22Rv1 (cell line): ENCODE measurements at regions not wholly inside any gene's neighbourhood (a gene's known extent, or its start where the extent isn't known, plus 50 kb on each side); places are given as distances from the start of the nearest gene placed in this dataset.

Experiments
- ZFX ChIP-seq: fragments of 450-650 bp; IDR thresholded peaks from 2 replicates; pipeline ENCODE4 v1.6.1; 2017; ENCODE audit warnings: antibody characterized with exemption, borderline replicate concordance
- TF ChIP-seq, protein P1 (sequence below): fragments of 450-650 bp; IDR thresholded peaks from 2 replicates; pipeline ENCODE4 v1.5.1; 2017; ENCODE audit warnings: mild to moderate bottlenecking

- TF ChIP-seq, protein P1, sequence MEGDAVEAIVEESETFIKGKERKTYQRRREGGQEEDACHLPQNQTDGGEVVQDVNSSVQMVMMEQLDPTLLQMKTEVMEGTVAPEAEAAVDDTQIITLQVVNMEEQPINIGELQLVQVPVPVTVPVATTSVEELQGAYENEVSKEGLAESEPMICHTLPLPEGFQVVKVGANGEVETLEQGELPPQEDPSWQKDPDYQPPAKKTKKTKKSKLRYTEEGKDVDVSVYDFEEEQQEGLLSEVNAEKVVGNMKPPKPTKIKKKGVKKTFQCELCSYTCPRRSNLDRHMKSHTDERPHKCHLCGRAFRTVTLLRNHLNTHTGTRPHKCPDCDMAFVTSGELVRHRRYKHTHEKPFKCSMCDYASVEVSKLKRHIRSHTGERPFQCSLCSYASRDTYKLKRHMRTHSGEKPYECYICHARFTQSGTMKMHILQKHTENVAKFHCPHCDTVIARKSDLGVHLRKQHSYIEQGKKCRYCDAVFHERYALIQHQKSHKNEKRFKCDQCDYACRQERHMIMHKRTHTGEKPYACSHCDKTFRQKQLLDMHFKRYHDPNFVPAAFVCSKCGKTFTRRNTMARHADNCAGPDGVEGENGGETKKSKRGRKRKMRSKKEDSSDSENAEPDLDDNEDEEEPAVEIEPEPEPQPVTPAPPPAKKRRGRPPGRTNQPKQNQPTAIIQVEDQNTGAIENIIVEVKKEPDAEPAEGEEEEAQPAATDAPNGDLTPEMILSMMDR, result no peak
- no peak for TF ChIP-seq ZFX
Measured at GRCh38 chr13:105328212-105328611, 1207.2 kb downstream of the EFNB2 start.
